Left colon (tissue), 2 donors: ENCODE measurements at regions not wholly inside any gene's neighbourhood (a gene's known extent, or its start where the extent isn't known, plus 50 kb on each side); places are given as distances from the start of the nearest gene placed in this dataset.

Source experiments
- ATAC-seq: fragments of 200-7000 bp; cut with Tn5 transposase; one replicate; pipeline ENCODE4 v1.9.1; 2020; ENCODE audit warnings: mild to moderate bottlenecking, moderate library complexity
- DNase-seq, 2 donors: peaks; one replicate each; pipeline ENCODE4 v3.0.0-alpha.2; 2020
- intact Hi-C, 2 donors: fragments of 100-400 bp; cut with DNase I in 1 of 2; cut with micrococcal nuclease in 1 of 2; formaldehyde crosslinking; loops; one replicate each; pipeline versions ENCODE4 v1.11.2 to v1.14.0; 2022; cut with DNase I, micrococcal nuclease
- donor health status: DM: no; HTN: no; CAD: no.
- donor health status: DM: yes; HTN: yes; CAD: no.

- intact Hi-C loops, result no loop called here
- ATAC-seq (no peak), DNase-seq (no peak)
Observed at GRCh38 chr21:23507501-23507900, 2099.8 kb downstream of the MRPL39 start.

DNA sequence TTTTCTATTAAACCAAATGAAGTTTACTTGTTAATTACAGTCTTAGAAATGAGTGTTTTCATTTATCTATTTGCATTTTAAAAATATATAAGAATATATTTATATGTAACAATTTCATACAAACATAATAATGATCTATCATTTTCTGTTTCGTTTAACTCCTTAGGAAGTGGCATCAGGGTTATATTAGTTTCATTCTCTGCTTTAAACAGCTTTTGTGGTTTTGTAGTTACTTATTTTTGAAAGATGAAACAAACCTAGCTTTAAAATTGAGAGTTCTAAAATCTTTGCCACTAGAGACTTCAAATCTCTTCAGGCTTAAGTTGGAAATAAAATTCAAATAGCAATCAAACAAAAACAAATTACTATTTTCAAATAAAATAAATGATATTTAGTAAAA, 2110.6 kb downstream of the MRPL39 start:
- ATAC-seq (no peak), DNase-seq (no peak)
- intact Hi-C loops, result no loop called here

GRCh38 chr21:23488245-23488644, 2119.0 kb downstream of the MRPL39 start:
- no peak for DNase-seq
- intact Hi-C loops, result no loop called here
- ATAC-seq, result no peak

DNA sequence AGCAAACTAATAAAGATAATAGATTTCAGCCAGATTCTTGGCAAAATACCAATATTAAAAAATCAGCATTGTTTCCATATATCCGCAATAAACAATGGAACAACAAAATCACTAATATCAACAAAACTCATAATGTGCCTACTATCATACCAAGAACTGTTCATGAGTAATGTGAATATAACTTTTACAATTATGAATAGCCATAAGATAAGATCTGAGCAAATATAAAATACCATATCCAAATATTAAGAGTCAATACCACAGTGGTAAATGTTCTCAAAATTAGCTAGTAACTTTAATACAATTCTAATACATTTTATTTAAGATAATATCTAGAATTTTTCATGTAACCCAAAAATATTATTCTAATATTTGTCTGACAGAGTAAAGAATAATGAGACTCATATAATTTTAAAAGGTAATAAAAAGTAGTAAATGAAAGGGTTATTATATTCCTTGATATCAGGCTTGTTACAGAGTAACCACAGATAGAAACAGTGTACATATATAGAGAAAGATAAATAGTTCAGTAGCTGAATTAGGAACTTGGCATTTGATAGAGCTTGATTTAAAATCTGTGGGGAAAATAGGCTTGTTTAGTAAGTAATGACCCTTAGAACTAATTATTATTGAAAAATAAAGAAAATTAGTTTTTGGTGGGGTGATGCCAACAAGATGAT, 2126.6 kb downstream of the MRPL39 start:
- no peak for DNase-seq
- intact Hi-C loops, result no loop called here
- ATAC-seq, result no peak

- no peak for ATAC-seq
- intact Hi-C loops, result no loop called here
- DNase-seq, result no peak
Observed at GRCh38 chr21:23478381-23478780, 2128.9 kb downstream of the MRPL39 start.

GRCh38 chr21:23475281-23476219, 2131.7 kb downstream of the MRPL39 start:
- DNase-seq (no peak), ATAC-seq (no peak)
- intact Hi-C loops, result no loop called here

DNA sequence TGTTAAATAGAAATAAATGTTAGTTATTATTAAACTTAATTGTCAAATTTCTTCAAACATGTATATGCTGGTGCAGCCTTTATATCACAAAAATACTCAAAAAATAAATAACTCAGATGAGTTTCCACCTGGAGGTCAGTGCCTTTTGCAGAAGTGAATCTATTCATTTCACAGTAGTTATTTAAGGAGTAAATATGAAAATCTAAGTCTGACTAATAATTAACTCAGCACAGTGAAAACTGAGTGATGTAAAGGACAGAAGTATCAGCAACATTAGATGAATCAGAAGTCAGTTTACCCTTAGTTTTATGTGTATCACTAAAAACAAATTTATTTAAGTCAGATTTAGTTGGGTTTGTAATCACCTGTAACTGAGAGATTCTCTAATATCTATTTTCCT, 2135.4 kb downstream of the MRPL39 start:
- ATAC-seq (no peak), DNase-seq (no peak)
- intact Hi-C loops, result no loop called here

GRCh38 chr21:23463365-23463764, 2143.9 kb downstream of the MRPL39 start:
- DNase-seq (no peak), ATAC-seq (no peak)
- intact Hi-C loops, result no loop called here

DNA sequence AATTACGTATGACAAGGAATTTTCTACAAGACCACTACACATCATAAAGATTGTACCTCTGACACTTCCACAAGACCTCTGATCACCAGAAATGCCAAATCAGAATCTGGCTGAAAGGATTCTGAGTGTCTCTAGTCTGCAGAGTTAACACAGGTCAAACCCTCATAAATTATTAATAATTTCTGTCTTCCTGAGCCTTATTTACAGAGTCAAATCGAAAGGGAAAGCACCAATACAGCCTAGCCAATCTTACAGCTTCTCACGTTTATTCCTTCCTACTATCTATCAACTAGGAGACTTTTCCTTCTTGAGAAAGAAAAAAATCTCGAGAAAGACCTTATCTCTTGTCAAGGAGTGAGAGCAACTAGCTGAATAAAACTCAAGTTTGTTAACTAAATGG, 2151.6 kb downstream of the MRPL39 start:
- ATAC-seq (no peak), DNase-seq (no peak)
- intact Hi-C loops, result no loop called here

GRCh38 chr21:23452384-23453083, 2154.7 kb downstream of the MRPL39 start:
- intact Hi-C loops, result no loop called here
- ATAC-seq (no peak), DNase-seq (no peak)

- intact Hi-C loops, result no loop called here
- no peak for ATAC-seq
Observed at GRCh38 chr21:23445307-23445706, 2162.0 kb downstream of the MRPL39 start.

DNA sequence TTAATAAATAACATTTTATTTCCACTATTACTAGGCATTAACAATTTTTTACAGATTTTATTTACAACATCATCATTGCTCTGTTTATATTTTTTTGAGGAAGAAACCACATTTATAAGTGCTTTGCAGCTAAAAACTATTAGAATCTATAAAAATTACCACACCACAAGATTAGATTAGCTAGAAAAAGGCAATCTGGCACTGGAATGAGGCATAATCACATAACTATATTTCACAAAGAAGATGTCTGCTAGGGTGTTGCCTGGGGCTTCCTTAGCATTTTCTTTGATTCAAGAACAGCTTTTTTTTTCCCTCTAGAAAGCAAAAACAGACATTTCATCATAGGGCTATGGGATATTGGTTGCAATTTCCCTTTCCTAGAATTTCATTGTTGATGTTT, 2169.2 kb downstream of the MRPL39 start:
- DNase-seq (no peak), ATAC-seq (no peak)
- intact Hi-C loops, result no loop called here

More at GRCh38 chr21:23445307-23445706, 2162.0 kb downstream of the MRPL39 start:
- no peak for DNase-seq

GRCh38 chr21:23402929-23403520, 2204.3 kb downstream of the MRPL39 start:
- ATAC-seq, result no peak
- intact Hi-C loops, result no loop called here
- DNase-seq, result no peak

- intact Hi-C loops, result no loop called here
- no peak for DNase-seq
Observed at GRCh38 chr21:23401278-23401677, 2206.0 kb downstream of the MRPL39 start.

DNA sequence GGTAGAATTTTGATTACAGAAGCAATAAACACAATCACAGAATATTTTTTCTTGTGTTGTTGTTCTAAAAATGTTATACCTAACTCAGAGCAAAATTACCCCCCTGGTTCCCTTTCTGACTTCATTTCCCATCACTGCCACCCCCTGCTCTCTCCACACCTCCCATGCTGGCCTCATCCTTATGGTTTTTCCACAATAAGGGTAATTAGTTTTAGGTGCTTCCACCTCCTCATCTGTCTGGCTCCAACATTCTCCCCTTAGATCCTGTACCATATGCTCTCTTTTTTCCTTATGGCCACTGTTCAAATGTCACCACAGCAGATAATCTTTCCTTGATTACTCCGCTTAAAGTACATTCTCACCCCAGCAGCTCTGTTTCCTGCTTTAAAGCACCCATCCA, 2208.6 kb downstream of the MRPL39 start:
- DNase-seq (no peak), ATAC-seq (no peak)
- intact Hi-C loops, result no loop called here

More at GRCh38 chr21:23401278-23401677, 2206.0 kb downstream of the MRPL39 start:
- no peak for ATAC-seq

GRCh38 chr21:23394458-23394857, 2212.8 kb downstream of the MRPL39 start:
- DNase-seq (no peak), ATAC-seq (no peak)
- intact Hi-C loops, result no loop called here

- ATAC-seq (no peak), DNase-seq (no peak)
- intact Hi-C loops, result no loop called here
Observed at GRCh38 chr21:23384679-23385078, 2222.6 kb downstream of the MRPL39 start.

DNA sequence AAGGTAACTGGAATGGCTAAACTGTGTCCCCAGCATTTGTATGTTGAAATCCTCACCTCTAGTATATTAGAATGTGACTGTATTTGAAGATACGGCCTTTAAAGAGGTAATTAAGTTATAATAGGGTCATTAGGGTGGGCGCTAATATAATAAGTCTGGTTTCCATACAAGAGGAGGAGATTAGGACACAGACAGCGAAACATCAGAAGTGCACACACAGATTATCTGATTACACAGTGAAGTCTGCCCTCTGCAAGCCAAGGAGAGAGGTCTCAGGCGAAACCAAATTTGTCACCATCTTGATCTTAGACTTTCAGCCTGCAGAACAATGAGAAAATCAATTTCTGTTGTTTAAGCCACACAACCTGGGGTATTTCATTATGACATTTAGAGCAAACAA, 2233.1 kb downstream of the MRPL39 start:
- intact Hi-C loops, result no loop called here
- no peak for DNase-seq
- ATAC-seq, result no peak

GRCh38 chr21:23356905-23357304, 2250.4 kb downstream of the MRPL39 start:
- ATAC-seq (no peak), DNase-seq (no peak)
- intact Hi-C loops, result no loop called here
